RWPE2 (cell line): ENCODE measurements at regions not wholly inside any gene's neighbourhood (a gene's known extent, or its start where the extent isn't known, plus 50 kb on each side); places are given as distances from the start of the nearest gene placed in this dataset.

Experiments used
- ATAC-seq: fragments of 200-7000 bp; cut with Tn5 transposase; 3 replicates; pipeline ENCODE4 v1.9.1; 2021; ENCODE audit warnings: low read depth
- DNase-seq: peaks from one replicate; pipeline ENCODE4 v3.0.0-alpha.2; 2020; ENCODE audit warnings: low spot score
- H3K27ac ChIP-seq: fragments of 450-650 bp; 2 replicates; pipeline ENCODE4 v1.5.1; 2017; ENCODE audit warnings: mild to moderate bottlenecking; ENCODE audit not compliant: poor library complexity, severe bottlenecking
- H3K27me3 ChIP-seq: fragments of 250-450 bp; sonication (Bioruptor Pico); 2 replicates; pipeline ENCODE4 v1.5.1; 2021; ENCODE audit warnings: mild to moderate bottlenecking, moderate library complexity; ENCODE audit not compliant: insufficient read depth, poor library complexity, severe bottlenecking
- H3K36me3 ChIP-seq: fragments of 250-450 bp; sonication (Bioruptor Pico); 2 replicates; pipeline ENCODE4 v1.5.1; 2020; ENCODE audit warnings: low read depth, mild to moderate bottlenecking, moderate library complexity
- H3K4me1 ChIP-seq: fragments of 250-450 bp; sonication (Bioruptor Pico); 2 replicates; pipeline ENCODE4 v1.5.1; 2021; ENCODE audit warnings: mild to moderate bottlenecking, moderate library complexity; ENCODE audit not compliant: insufficient read depth, poor library complexity, severe bottlenecking
- H3K4me3 ChIP-seq: fragments of 250-450 bp; sonication (Bioruptor Pico); 2 replicates; pipeline ENCODE4 v1.5.1; 2021; ENCODE audit warnings: mild to moderate bottlenecking, moderate library complexity; ENCODE audit not compliant: severe bottlenecking
- H3K9me3 ChIP-seq: fragments of 250-450 bp; sonication (Bioruptor Pico); 2 replicates; pipeline ENCODE4 v1.5.1; 2021; ENCODE audit warnings: mild to moderate bottlenecking, moderate library complexity; ENCODE audit not compliant: severe bottlenecking
- TF ChIP-seq, protein P1 (sequence below): fragments of 450-650 bp; IDR thresholded peaks from one replicate; pipeline ENCODE4 v1.5.1; 2017; ENCODE audit warnings: mild to moderate bottlenecking, moderate library complexity; ENCODE audit not compliant: poor library complexity, severe bottlenecking

DNA sequence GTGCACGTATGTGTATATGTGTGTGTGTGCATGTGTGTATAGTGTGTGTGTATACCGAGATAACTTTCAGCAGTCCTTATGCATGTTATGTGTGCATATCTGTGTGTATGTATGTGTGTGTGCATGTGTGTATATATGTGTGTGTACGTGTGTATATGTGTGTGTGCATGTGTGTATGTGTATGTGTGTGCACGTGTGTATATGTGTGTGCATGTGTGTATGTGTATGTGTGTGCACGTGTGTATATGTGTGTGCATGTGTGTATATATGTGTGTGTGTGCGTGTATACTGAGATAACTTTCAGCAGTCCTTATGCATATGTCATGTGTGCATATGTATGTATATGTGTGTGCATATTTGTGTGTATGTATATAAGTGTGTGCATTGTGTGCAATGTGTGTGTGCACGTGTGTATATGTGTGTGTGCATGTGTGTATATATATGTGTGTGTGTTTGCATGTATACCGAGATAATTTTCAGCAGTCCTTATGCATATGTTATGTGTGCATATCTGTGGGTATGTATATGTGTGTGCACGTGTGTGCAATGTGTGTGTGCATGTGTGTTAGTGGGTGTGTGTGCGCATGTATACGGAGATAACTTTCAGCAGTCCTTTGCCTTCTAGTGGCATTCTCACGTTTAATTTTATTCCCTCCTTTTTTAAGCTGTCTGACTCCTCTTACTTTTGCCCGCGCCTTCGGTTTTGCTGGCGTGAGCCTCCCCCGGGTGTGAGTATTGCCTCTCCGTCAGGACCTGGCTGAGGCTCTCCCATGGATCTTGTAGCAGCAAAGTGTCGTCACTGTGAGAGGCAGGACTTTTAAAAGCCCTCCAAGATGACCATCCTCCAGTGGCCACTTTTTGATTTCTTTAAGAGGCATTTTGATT, 99.6 kb upstream of the SHOX start:
- TF ChIP-seq, protein P1, sequence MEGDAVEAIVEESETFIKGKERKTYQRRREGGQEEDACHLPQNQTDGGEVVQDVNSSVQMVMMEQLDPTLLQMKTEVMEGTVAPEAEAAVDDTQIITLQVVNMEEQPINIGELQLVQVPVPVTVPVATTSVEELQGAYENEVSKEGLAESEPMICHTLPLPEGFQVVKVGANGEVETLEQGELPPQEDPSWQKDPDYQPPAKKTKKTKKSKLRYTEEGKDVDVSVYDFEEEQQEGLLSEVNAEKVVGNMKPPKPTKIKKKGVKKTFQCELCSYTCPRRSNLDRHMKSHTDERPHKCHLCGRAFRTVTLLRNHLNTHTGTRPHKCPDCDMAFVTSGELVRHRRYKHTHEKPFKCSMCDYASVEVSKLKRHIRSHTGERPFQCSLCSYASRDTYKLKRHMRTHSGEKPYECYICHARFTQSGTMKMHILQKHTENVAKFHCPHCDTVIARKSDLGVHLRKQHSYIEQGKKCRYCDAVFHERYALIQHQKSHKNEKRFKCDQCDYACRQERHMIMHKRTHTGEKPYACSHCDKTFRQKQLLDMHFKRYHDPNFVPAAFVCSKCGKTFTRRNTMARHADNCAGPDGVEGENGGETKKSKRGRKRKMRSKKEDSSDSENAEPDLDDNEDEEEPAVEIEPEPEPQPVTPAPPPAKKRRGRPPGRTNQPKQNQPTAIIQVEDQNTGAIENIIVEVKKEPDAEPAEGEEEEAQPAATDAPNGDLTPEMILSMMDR = no peak
- H3K9me3 ChIP-seq = peaks cover 16% of the 10 kb centered on the region
- DNase-seq = no peak
- no peaks in the 10 kb centered on the region for H3K27me3 ChIP-seq
- H3K27ac ChIP-seq = no peak overlapping the region
- no peaks in the 10 kb centered on the region for H3K36me3 ChIP-seq
- no peak overlapping the region for H3K4me3 ChIP-seq
- H3K4me1 ChIP-seq = no peaks in the 10 kb centered on the region
- ATAC-seq = no peak

DNA sequence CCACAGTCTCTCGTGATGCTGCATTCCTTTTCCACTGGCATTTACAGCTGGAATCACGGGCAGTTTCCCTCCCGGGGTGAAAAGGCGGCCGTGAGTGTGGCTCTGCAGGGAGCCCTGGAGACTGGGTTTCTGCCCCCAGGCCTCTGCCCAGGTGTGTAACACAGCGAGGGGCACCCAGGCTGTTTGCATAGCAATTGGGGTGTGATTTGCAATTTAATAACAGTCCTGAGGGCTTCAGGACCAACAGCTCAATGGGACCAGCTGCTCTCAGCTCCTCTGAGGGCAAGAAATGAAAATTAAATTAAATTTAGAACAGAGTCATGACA, 99.0 kb upstream of the SHOX start:
- H3K36me3 ChIP-seq = no peaks in the 10 kb centered on the region
- H3K4me1 ChIP-seq = no peaks in the 10 kb centered on the region
- H3K4me3 ChIP-seq = no peak overlapping the region
- DNase-seq (no peak), ATAC-seq (no peak)
- H3K9me3 ChIP-seq = peaks cover 15% of the 10 kb centered on the region
- TF ChIP-seq, protein P1 = no peak
- no peaks in the 10 kb centered on the region for H3K27me3 ChIP-seq
- no peak overlapping the region for H3K27ac ChIP-seq

DNA sequence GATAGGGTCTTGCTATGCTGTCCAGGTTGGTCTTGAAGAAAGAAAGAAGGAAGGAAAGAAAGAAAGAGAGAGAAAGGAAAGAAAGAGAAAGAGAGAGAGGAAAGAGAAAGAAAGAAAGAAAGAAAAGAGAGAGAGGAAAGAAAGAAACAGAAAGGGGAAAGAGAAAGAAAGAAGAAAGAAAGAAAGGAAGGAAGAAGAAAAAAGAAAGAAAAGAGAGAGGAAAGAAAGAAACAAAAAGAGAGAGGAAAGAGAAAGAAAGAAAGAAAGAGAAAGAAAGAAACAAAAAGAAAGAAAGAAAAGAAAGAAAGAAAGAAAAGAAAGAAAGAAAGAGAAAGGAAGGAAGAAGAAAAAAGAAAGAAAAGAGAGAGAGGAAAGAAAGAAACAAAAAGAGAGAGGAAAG, 95.8 kb upstream of the SHOX start:
- DNase-seq (no peak), ATAC-seq (no peak)
- Histone ChIP-seq H3K27me3 (no peaks in the 10 kb centered on the region), H3K9me3 (peaks cover 15% of the 10 kb centered on the region), H3K4me3 (no peak overlapping the region), H3K27ac (no peak overlapping the region), H3K36me3 (no peaks in the 10 kb centered on the region), H3K4me1 (no peaks in the 10 kb centered on the region)
- TF ChIP-seq, protein P1 = no peak

DNA sequence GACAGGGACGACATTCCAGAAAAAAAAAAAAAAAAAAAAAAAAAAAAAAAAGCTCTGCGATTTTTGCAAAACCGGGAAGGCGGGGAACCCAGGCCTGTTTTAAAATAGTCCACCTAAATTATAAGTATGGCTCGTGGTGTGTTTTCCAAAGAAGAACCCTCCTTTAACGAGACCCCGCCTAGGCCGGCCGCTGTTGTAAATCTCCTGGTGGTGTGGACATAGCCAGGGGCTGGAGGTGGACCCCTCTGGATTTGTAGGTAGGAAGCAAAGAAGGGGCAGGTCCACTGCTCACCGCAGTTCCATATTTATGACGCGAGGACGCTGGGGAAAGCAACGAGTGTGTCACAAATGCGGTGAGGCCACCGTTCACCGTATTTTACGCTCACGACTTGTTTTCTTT, 94.0 kb upstream of the SHOX start:
- no peaks in the 10 kb centered on the region for H3K36me3 ChIP-seq
- no peak overlapping the region for H3K27ac ChIP-seq
- DNase-seq (peak; percentile 57), ATAC-seq (no peak)
- TF ChIP-seq, protein P1 = no peak
- H3K4me1 ChIP-seq = no peaks in the 10 kb centered on the region
- no peaks in the 10 kb centered on the region for H3K27me3 ChIP-seq
- no peak overlapping the region for H3K4me3 ChIP-seq
- peaks cover 6% of the 10 kb centered on the region for H3K9me3 ChIP-seq

DNA sequence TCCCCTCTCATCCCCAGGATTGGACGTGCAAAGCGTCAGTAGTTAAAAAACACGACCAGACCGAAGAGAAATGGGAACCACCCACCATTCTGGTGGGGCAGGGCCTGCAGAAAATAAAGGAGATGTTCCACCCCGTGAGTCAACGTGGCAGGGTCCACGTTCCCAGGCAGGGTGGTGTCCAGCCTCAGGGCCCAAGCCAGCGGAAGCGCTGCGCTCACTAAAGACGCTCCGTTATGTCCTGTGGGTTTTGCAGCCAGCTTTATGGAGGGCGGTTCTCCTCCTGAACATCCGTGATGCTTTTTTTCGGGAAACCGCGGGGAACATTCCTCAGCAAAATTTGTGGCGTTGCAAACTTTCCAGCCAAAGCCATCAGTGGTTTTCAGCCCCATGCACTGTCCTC, 93.4 kb upstream of the SHOX start:
- DNase-seq (peak; percentile 20), ATAC-seq (no peak)
- Histone ChIP-seq H3K27me3 (no peaks in the 10 kb centered on the region), H3K36me3 (no peaks in the 10 kb centered on the region), H3K27ac (no peak overlapping the region), H3K4me1 (no peaks in the 10 kb centered on the region), H3K4me3 (no peak overlapping the region), H3K9me3 (peaks cover 4% of the 10 kb centered on the region)
- TF ChIP-seq, protein P1 = no peak
